Tibial nerve (tissue), 3 donors: ENCODE measurements at regions not wholly inside any gene's neighbourhood (a gene's known extent, or its start where the extent isn't known, plus 50 kb on each side); places are given as distances from the start of the nearest gene placed in this dataset.

Source experiments
- POLR2A ChIP-seq, 2 donors: fragments of 450-650 bp; IDR thresholded peaks; one replicate each; pipeline ENCODE4 v1.6.1; 2017; ENCODE audit warnings: antibody characterized with exemption in 2 of 2, mild to moderate bottlenecking in 2 of 2, moderate library complexity in 2 of 2
- TF ChIP-seq, protein P1 (sequence below), 5 experiments: fragments of 200-600 bp in 3 of 5; fragments of 450-650 bp in 2 of 5; sonication (generic) in 3 of 5; IDR thresholded peaks; one replicate each; pipeline ENCODE4 v1.5.1; 2016 to 2019; ENCODE audit warnings: antibody characterized with exemption in 5 of 5, mild to moderate bottlenecking in 3 of 5, moderate library complexity in 2 of 5

DNA sequence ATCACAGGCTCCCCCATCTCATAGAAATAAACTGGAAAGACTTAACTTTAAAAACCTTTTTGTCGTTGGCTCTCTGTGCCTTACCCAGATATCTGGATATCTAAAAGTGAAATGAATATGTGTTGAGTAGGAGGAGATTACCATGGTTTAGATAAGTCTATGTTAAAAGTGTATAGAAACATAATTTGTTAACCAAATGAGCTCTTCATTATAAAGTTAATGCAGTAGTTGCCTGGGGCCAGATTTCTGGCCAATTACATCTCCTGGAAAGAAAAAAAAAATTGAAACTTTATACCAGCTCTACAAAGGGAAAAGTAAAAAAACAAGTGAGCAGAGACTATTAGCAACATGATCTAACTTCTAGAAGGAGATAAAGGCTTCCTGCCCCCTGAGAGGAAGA lies 259.6 kb upstream of the UBE2E3 start:
- TF ChIP-seq, protein P1, sequence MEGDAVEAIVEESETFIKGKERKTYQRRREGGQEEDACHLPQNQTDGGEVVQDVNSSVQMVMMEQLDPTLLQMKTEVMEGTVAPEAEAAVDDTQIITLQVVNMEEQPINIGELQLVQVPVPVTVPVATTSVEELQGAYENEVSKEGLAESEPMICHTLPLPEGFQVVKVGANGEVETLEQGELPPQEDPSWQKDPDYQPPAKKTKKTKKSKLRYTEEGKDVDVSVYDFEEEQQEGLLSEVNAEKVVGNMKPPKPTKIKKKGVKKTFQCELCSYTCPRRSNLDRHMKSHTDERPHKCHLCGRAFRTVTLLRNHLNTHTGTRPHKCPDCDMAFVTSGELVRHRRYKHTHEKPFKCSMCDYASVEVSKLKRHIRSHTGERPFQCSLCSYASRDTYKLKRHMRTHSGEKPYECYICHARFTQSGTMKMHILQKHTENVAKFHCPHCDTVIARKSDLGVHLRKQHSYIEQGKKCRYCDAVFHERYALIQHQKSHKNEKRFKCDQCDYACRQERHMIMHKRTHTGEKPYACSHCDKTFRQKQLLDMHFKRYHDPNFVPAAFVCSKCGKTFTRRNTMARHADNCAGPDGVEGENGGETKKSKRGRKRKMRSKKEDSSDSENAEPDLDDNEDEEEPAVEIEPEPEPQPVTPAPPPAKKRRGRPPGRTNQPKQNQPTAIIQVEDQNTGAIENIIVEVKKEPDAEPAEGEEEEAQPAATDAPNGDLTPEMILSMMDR (IDR thresholded peaks at IDR 0.05): no peak
- TF ChIP-seq POLR2A (IDR thresholded peaks at IDR 0.05): no peak
